Lung (tissue), 11 donors: ENCODE measurements at regions not wholly inside any gene's neighbourhood (a gene's known extent, or its start where the extent isn't known, plus 50 kb on each side); places are given as distances from the start of the nearest gene placed in this dataset.

Experiments
- ATAC-seq: fragments of 200-7000 bp; cut with Tn5 transposase; one replicate; pipeline ENCODE4 v1.9.1; 2020; ENCODE audit warnings: moderate number of reproducible peaks; ENCODE audit not compliant: insufficient read depth, low FRiP score
- DNase-seq, 3 donors: peaks; one replicate each; pipeline ENCODE4 v3.0.0-alpha.2; 2013 to 2017
- H3K27ac ChIP-seq, 2 donors: one replicate each; pipeline ENCODE4 v1.5.1; 2013; ENCODE audit warnings: mild to moderate bottlenecking in 2 of 2, moderate library complexity in 2 of 2, control low read depth in 1 of 2, inconsistent platforms in 1 of 2, low read depth in 1 of 2, low read length in 1 of 2
- H3K27me3 ChIP-seq, 3 donors: one replicate each; pipeline ENCODE4 v1.5.1; 2013; ENCODE audit warnings: low read length in 2 of 3; ENCODE audit not compliant: control insufficient read depth in 3 of 3, insufficient read depth in 3 of 3
- H3K36me3 ChIP-seq, 4 donors: one replicate each; pipeline ENCODE4 v1.5.1; 2013; ENCODE audit warnings: low read length in 4 of 4, mild to moderate bottlenecking in 1 of 4, moderate library complexity in 1 of 4; ENCODE audit not compliant: control insufficient read depth in 4 of 4, insufficient read depth in 4 of 4
- H3K4me1 ChIP-seq, 5 donors: one replicate each; pipeline ENCODE4 v1.5.1; 2013; ENCODE audit warnings: low read length in 5 of 5, mild to moderate bottlenecking in 2 of 5, moderate library complexity in 1 of 5; ENCODE audit not compliant: control insufficient read depth in 5 of 5, insufficient read depth in 5 of 5
- H3K4me3 ChIP-seq: one replicate; pipeline ENCODE4 v1.5.1; 2013; ENCODE audit warnings: mild to moderate bottlenecking, control low read depth, moderate library complexity
- H3K9ac ChIP-seq, 2 donors: one replicate each; pipeline ENCODE4 v1.5.1; 2013; ENCODE audit warnings: low read length in 2 of 2, control low read depth in 1 of 2; ENCODE audit not compliant: insufficient read depth in 1 of 2
- H3K9me3 ChIP-seq, 4 donors: one replicate each; pipeline ENCODE4 v1.5.1; 2013; ENCODE audit warnings: low read length in 3 of 4, mild to moderate bottlenecking in 1 of 4, moderate library complexity in 1 of 4; ENCODE audit not compliant: control insufficient read depth in 4 of 4, insufficient read depth in 3 of 4
- CTCF ChIP-seq: IDR thresholded peaks from 2 replicates; pipeline ENCODE4 v1.5.1; 2012; ENCODE audit warnings: mild to moderate bottlenecking; ENCODE audit errors: control extremely low read depth, extremely low read depth
- WGBS, 2 donors: extraction: QIAGEN DNeasy Blood & Tissue Kit; methylation state at CpG; one replicate each; pipeline ENCODE4 v1.1.7; 2013; 5-methylcytosine and 5-hydroxymethylcytosine counted together
- donor health status: control.
- donor health status: control.
- donor health status: Bipolar disorder and iron deficiency.
- donor health status: healthy.
- donor health status: DM: yes; HTN: yes; CAD: no.

DNA sequence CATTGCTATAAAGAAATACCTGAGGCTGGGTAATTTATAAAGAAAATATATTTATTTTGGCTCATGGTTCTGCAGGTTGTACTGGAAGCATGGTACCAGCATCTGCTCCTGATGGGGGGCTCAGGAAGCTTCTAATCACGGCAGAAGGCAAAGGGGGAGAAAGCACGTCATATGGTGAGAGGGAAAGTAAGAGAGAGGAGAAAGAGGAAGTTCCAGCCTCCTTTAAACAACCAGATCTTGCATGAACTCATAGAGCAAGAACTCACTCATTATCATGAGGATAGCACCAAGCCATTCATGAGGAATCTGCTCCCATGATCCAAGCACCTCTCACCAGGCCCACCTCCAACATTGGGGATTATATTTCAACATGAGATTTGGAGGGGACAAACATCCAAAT is 125.0 kb upstream of the GRPR start:
- Histone ChIP-seq H3K27ac (no peak overlapping the region), H3K27me3 (peaks cover 0 to 53% (median 36%) of the 10 kb centered on the region in 3 donors), H3K4me1 (peaks cover 0 to 2% (median 0%) of the 10 kb centered on the region in 5 donors), H3K36me3 (no peaks in the 10 kb centered on the region), H3K4me3 (no peak overlapping the region), H3K9me3 (peaks cover 0 to 1% (median 0%) of the 10 kb centered on the region in 4 donors), H3K9ac (no peak overlapping the region)
- no peak for DNase-seq
- TF ChIP-seq CTCF = no peak
- no peak for ATAC-seq
- 33 to 61% methylated on average over 2 of the region's 2 CpGs for WGBS, 2 donors

DNA sequence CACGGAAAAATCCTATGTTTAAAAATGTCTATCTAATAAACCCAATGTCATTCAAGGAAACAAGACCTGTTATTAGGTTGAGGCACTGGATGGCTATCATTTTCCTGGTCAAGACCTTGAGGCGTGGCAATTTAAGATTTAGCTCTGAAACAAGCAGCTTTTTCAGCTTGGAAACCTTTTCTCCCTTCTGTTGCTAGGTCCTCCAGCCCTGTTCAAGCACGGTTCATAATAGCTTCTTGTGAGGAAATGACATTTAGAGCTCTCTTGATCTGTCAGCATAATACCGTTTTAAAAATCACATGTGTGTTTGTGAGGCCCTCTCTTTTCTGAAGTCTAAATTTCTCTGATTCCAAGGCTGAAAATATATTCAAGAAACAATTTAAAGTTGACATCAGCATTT is 133.6 kb upstream of the GRPR start:
- ATAC-seq (no peak), DNase-seq (no peak)
- Histone ChIP-seq H3K36me3 (no peaks in the 10 kb centered on the region), H3K27me3 (peaks cover 0 to 70% (median 23%) of the 10 kb centered on the region in 3 donors), H3K27ac (peak overlapping the region in 1 of 2 donors; percentile 33), H3K4me1 (peaks cover 0 to 4% (median 0%) of the 10 kb centered on the region in 5 donors), H3K9ac (no peak overlapping the region), H3K9me3 (peaks cover 0 to 3% (median 0%) of the 10 kb centered on the region in 4 donors), H3K4me3 (no peak overlapping the region)
- 67 to 81% methylated on average over 4 of the region's 4 CpGs for WGBS, 2 donors
- no peak for TF ChIP-seq CTCF

DNA sequence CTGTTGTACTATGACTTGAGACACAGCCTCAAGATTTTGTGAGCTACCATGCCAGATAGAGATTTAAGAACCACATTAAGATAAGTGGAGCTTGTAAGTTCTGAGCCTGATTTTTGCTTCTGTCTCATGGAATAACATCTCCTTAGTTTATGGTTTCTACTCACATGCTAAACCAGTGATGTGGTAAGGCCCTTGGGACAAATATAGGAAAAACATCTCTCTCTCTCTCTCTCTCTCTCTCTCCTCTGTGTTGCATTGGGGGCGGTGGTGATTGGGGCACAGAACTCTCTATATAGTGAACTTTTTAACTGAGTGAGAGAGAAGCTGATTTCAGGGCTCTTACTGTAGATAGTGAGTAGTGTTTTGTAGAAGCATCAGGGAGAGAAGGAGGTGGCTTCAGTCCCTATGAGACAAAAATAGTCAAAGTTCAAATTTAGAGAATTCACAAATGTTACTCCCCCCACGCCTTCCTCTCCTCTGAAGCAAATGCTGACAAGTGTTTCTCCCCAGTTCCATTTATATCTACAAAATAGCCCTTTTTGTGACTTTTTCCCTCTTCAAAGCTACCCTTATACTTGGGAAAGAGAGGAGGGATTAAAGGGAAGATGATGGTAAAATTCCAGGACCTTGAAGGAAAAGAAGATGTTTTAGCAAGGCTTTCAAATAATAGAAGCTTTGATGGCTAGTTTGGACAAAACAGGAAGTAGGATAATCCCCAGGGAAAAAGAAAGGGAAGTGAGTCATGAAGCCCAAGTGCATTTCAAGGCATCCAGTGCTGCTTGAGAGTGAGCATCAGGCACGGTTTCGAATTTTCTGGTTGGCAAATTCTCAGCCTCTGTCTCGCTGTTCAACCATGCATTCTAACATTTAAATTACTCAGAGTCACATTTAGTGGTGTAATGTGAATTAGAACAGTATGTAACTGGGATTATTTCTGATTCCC is 134.3 kb upstream of the AP1S2 start:
- DNase-seq (no peak), ATAC-seq (no peak)
- Histone ChIP-seq H3K27me3 (peaks cover 0 to 72% (median 21%) of the 10 kb centered on the region in 3 donors), H3K4me1 (peaks cover 0 to 4% (median 0%) of the 10 kb centered on the region in 5 donors), H3K4me3 (no peak overlapping the region), H3K9me3 (peaks cover 0 to 3% (median 0%) of the 10 kb centered on the region in 4 donors), H3K36me3 (no peaks in the 10 kb centered on the region), H3K9ac (no peak overlapping the region), H3K27ac (peak overlapping the region in 1 of 2 donors; percentile 33)
- 68 to 86% methylated on average over 5 of the region's 5 CpGs for WGBS, 2 donors
- no peak for TF ChIP-seq CTCF
